ENCODE measurements at regions not wholly inside any gene's neighbourhood (a gene's known extent, or its start where the extent isn't known, plus 50 kb on each side); places are given as distances from the start of the nearest gene placed in this dataset.

DNA sequence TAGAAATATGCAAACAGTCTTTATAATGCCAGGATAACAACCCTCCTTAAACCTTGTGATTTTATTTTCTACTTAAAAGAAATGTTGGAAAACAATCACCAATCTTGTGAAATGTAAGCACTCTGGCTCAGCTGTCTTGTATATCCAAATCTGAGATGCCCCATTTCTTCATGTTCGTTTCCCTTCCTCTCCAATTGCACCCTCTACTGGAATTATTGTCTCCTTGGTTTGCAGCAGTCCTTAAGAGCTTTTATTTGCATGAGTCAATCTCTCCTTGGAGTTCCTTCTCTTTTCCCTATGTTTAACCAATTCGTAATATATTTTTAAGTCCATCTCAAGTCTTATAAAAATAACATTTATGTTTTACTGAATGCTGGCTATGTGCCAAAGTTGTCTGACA lies 362.0 kb upstream of the CDH10 start:
- DNase-seq (ENCODE audit: low spot score): no peak
- H3K9me3 Mint-ChIP-seq (ENCODE audit: low read depth): peaks cover 10% of the 10 kb centered on the region
- H3K27ac Mint-ChIP-seq (ENCODE audit: unreplicated experiment): no peak overlapping the region
- TF ChIP-seq, protein P1, sequence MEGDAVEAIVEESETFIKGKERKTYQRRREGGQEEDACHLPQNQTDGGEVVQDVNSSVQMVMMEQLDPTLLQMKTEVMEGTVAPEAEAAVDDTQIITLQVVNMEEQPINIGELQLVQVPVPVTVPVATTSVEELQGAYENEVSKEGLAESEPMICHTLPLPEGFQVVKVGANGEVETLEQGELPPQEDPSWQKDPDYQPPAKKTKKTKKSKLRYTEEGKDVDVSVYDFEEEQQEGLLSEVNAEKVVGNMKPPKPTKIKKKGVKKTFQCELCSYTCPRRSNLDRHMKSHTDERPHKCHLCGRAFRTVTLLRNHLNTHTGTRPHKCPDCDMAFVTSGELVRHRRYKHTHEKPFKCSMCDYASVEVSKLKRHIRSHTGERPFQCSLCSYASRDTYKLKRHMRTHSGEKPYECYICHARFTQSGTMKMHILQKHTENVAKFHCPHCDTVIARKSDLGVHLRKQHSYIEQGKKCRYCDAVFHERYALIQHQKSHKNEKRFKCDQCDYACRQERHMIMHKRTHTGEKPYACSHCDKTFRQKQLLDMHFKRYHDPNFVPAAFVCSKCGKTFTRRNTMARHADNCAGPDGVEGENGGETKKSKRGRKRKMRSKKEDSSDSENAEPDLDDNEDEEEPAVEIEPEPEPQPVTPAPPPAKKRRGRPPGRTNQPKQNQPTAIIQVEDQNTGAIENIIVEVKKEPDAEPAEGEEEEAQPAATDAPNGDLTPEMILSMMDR (IDR thresholded peaks at IDR 0.05): peak; percentile 17
- H3K4me3 Mint-ChIP-seq (ENCODE audit: unreplicated experiment): no peak overlapping the region
- no peaks in the 10 kb centered on the region for H3K27me3 Mint-ChIP-seq (ENCODE audit: low read depth)
- no peaks in the 10 kb centered on the region for H3K36me3 Mint-ChIP-seq (ENCODE audit: low read depth)
- no peaks in the 10 kb centered on the region for H3K4me1 Mint-ChIP-seq (ENCODE audit: low read depth)

DNA sequence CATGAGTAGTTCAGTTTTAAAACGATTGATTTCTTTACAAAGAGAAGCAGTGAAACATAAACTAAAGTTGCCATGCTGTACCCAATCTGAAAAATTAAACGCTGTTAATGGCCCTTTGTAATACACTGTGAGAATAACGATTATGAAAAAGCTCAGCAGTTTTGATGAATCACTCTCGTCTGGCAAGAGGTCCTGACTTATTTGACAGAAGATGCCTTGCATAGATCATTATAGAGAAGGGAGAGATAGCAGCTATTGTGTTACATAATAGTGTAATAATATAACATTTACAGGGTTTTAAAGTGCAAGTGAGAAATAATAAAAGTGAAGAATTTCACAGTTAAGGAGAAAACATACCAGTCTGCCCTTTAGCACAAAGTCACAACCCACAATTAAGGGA lies 361.5 kb upstream of the CDH10 start:
- Mint-ChIP-seq H3K4me1 (ENCODE audit: low read depth) (no peaks in the 10 kb centered on the region), H3K4me3 (ENCODE audit: unreplicated experiment) (no peak overlapping the region), H3K9me3 (ENCODE audit: low read depth) (peaks cover 7% of the 10 kb centered on the region), H3K27ac (ENCODE audit: unreplicated experiment) (no peak overlapping the region), H3K36me3 (ENCODE audit: low read depth) (no peaks in the 10 kb centered on the region), H3K27me3 (ENCODE audit: low read depth) (no peaks in the 10 kb centered on the region)
- TF ChIP-seq, protein P1 (IDR thresholded peaks at IDR 0.05): no peak
- DNase-seq (ENCODE audit: low spot score): no peak

DNA sequence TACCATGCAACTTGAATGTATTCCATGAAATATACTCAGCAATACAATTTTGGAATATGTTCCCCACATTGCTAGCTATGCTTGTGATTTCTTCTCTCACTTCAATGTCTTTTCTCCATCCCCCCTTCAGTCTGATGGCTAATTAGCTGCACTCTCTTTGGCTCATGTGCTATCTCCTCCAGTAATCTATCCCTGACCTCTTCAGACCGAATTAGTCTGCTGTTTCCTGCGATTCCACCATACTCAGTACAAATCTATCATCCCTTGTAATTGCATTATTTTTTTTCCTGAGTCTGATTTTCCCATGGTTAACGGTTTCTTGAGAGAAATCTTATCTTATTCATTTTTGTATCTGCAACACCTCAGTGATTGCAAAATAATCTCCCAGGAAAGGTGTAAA lies 360.7 kb upstream of the CDH10 start:
- no peak for DNase-seq (ENCODE audit: low spot score)
- no peaks in the 10 kb centered on the region for H3K4me1 Mint-ChIP-seq (ENCODE audit: low read depth)
- no peaks in the 10 kb centered on the region for H3K36me3 Mint-ChIP-seq (ENCODE audit: low read depth)
- TF ChIP-seq, protein P1 (IDR thresholded peaks at IDR 0.05): no peak
- H3K9me3 Mint-ChIP-seq (ENCODE audit: low read depth): peaks cover 7% of the 10 kb centered on the region
- H3K27ac Mint-ChIP-seq (ENCODE audit: unreplicated experiment): no peak overlapping the region
- H3K27me3 Mint-ChIP-seq (ENCODE audit: low read depth): no peaks in the 10 kb centered on the region
- no peak overlapping the region for H3K4me3 Mint-ChIP-seq (ENCODE audit: unreplicated experiment)

DNA sequence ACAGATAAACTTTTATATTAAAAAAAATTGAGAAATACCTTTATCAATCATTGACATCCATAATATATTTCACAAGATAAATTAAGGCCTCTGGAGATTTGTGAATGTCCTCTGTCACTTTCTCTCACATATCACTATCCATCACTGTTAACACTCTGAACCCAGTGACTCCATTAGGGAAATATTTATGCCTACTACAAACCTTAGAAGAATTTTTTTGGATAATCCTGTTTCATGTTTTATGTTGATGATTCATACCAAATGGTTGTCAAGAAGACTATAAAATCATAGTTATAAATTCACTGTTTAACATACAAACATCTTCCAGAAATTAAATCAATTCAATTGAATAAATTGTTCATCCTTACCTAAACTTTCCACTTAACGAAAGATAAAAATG lies 357.6 kb upstream of the CDH10 start:
- TF ChIP-seq, protein P1 (IDR thresholded peaks at IDR 0.05): no peak
- Mint-ChIP-seq H3K4me1 (ENCODE audit: low read depth) (no peaks in the 10 kb centered on the region), H3K9me3 (ENCODE audit: low read depth) (no peaks in the 10 kb centered on the region), H3K36me3 (ENCODE audit: low read depth) (no peaks in the 10 kb centered on the region), H3K27ac (ENCODE audit: unreplicated experiment) (no peak overlapping the region), H3K27me3 (ENCODE audit: low read depth) (no peaks in the 10 kb centered on the region), H3K4me3 (ENCODE audit: unreplicated experiment) (no peak overlapping the region)
- DNase-seq (ENCODE audit: low spot score): no peak

DNA sequence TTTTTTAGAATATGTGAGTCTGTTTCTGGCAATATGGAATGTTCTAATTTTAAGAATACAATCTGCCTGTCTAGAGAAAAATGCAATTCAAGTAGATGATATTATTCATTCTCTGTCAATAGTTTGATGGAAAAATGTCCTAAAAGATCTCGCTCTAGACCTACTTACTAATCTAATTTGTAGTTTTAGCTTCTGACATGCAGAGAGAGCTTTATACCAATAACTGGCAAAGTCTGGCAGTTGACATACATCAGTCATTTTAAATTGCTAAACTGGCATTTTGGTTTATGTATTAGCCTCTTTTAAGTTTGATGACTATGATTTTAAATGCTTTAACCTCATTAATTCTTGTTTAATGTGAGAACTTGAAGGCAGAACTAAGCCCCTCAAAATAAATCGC lies 355.0 kb upstream of the CDH10 start:
- no peaks in the 10 kb centered on the region for H3K27me3 Mint-ChIP-seq (ENCODE audit: low read depth)
- no peaks in the 10 kb centered on the region for H3K4me1 Mint-ChIP-seq (ENCODE audit: low read depth)
- TF ChIP-seq, protein P1 (IDR thresholded peaks at IDR 0.05): no peak
- no peak overlapping the region for H3K27ac Mint-ChIP-seq (ENCODE audit: unreplicated experiment)
- no peaks in the 10 kb centered on the region for H3K36me3 Mint-ChIP-seq (ENCODE audit: low read depth)
- H3K4me3 Mint-ChIP-seq (ENCODE audit: unreplicated experiment): no peak overlapping the region
- peaks cover 22% of the 10 kb centered on the region for H3K9me3 Mint-ChIP-seq (ENCODE audit: low read depth)
- no peak for DNase-seq (ENCODE audit: low spot score)
